ENCODE measurements at regions not wholly inside any gene's neighbourhood (a gene's known extent, or its start where the extent isn't known, plus 50 kb on each side); places are given as distances from the start of the nearest gene placed in this dataset.

GRCh38 chr12:63319936-63320633, 169.1 kb upstream of the AVPR1A start:
- TF ChIP-seq LCORL (IDR thresholded peaks at IDR 0.05) (no peak), LCORL (CRISPR knock-in tag; IDR thresholded peaks at IDR 0.05) (no peak), NBN (conservative IDR thresholded peaks at IDR 0.05) (no peak), RBAK (CRISPR knock-in tag; IDR thresholded peaks at IDR 0.05) (no peak), CCAR2 (optimal IDR thresholded peaks at IDR 0.05; ENCODE audit: low read depth, low read length) (no peak), RNF219 (CRISPR knock-in tag; IDR thresholded peaks at IDR 0.05) (no peak), PHF8 (CRISPR knock-in tag; IDR thresholded peaks at IDR 0.05) (no peak), CTCF (CRISPR knock-in tag; IDR thresholded peaks at IDR 0.05) (no peak), JUN (CRISPR knock-in tag; IDR thresholded peaks at IDR 0.05) (no peak)

All from HepG2 (cell line).